H1 (cell line): ENCODE measurements at regions not wholly inside any gene's neighbourhood (a gene's known extent, or its start where the extent isn't known, plus 50 kb on each side); places are given as distances from the start of the nearest gene placed in this dataset.

Source experiments
- CTCF ChIA-PET: fragments of 300-600 bp; sonication (Branson Sonifier 250); formaldehyde crosslinking; loops from one replicate; lab custom pipeline; 2021; ENCODE audit not compliant: partially characterized antibody; lab: Charles Lee
- POLR2A ChIA-PET: fragments of 300-600 bp; sonication (Branson Sonifier 250); formaldehyde crosslinking; loops from one replicate; lab custom pipeline; 2021; ENCODE audit warnings: inconsistent platforms; ENCODE audit not compliant: partially characterized antibody; lab: Charles Lee
- DNase-seq, 2 experiments: peaks; one replicate each; pipeline versions ENCODE4 v3.0.0 to v3.0.0-alpha.2; 2010 to 2022; ENCODE audit warnings: low spot score in 2 of 2, low read depth in 1 of 2, mixed read lengths in 1 of 2
- FAIRE-seq: peaks from 2 replicates; lab custom pipeline; 2011; peaks lifted over from hg19 to GRCh38; lab: Jason Lieb, UNC
- H2AFZ ChIP-seq: 2 replicates; pipeline ENCODE4 v1.8.1; 2012; ENCODE audit warnings: low read length, inconsistent platforms
- H2AK5ac ChIP-seq: 2 replicates; pipeline ENCODE4 v1.6.1; 2013; ENCODE audit warnings: low read depth, low read length
- H2BK120ac ChIP-seq: replicated peaks from 2 replicates; pipeline ENCODE3; 2013; ENCODE audit warnings: low read depth, low read length, inconsistent platforms
- H2BK12ac ChIP-seq: 2 replicates; pipeline ENCODE4 v1.6.1; 2013; ENCODE audit warnings: low read depth, low read length
- H2BK15ac ChIP-seq: 2 replicates; pipeline ENCODE4 v1.6.1; 2013; ENCODE audit warnings: low read length
- H2BK20ac ChIP-seq: 2 replicates; pipeline ENCODE4 v1.6.1; 2013; ENCODE audit warnings: low read length
- H2BK5ac ChIP-seq: 2 replicates; pipeline ENCODE4 v1.6.1; 2013; ENCODE audit warnings: low read depth, low read length
- H3K14ac ChIP-seq: 2 replicates; pipeline ENCODE4 v1.6.1; 2013; ENCODE audit warnings: inconsistent platforms; ENCODE audit not compliant: insufficient read length
- H3K18ac ChIP-seq: 2 replicates; pipeline ENCODE4 v1.6.1; 2013; ENCODE audit warnings: low read length; ENCODE audit errors: extremely low read depth
- H3K23ac ChIP-seq: 2 replicates; pipeline ENCODE4 v1.6.1; 2013; ENCODE audit warnings: inconsistent platforms; ENCODE audit not compliant: insufficient read length
- H3K23me2 ChIP-seq: 2 replicates; pipeline ENCODE4 v1.6.1; 2013; ENCODE audit warnings: low read depth, low read length
- H3K27ac ChIP-seq: 2 replicates; pipeline ENCODE4 v1.6.1; 2011; ENCODE audit warnings: low read depth, low read length, inconsistent platforms
- H3K27me3 ChIP-seq, 4 experiments: replicated peaks in 1 of 4; 1 replicate in 1 of 4; 2 replicates in 3 of 4; pipeline versions ENCODE4 v1.6.1 to v1.8.1; 2011 to 2013; ENCODE audit warnings: low read length in 3 of 4, mild to moderate bottlenecking in 3 of 4, inconsistent platforms in 2 of 4, mixed read lengths in 2 of 4, moderate library complexity in 1 of 4; ENCODE audit not compliant: control insufficient read depth in 3 of 4, insufficient read depth in 3 of 4; ENCODE audit errors: extremely low read depth in 1 of 4
- H3K36me3 ChIP-seq, 4 experiments: 2 replicates each; pipeline versions ENCODE4 v1.6.1 to v1.8.1; 2011 to 2013; ENCODE audit warnings: mild to moderate bottlenecking in 4 of 4, low read length in 3 of 4, moderate library complexity in 2 of 4, control low read depth in 1 of 4, inconsistent platforms in 1 of 4; ENCODE audit not compliant: insufficient read depth in 4 of 4, control insufficient read depth in 2 of 4
- H3K4ac ChIP-seq: replicated peaks from 2 replicates; pipeline ENCODE3; 2013; ENCODE audit warnings: low read length, low read depth, mixed read lengths, inconsistent platforms; ENCODE audit not compliant: insufficient read length
- H3K4me1 ChIP-seq, 4 experiments: replicated peaks in 1 of 4; 1 replicate in 1 of 4; 2 replicates in 3 of 4; pipeline versions ENCODE4 v1.6.1 to v1.8.1; 2011 to 2013; ENCODE audit warnings: low read length in 3 of 4, inconsistent platforms in 2 of 4, mixed read lengths in 1 of 4; ENCODE audit not compliant: insufficient read depth in 4 of 4, control insufficient read depth in 3 of 4
- H3K4me2 ChIP-seq, 2 experiments: 2 replicates each; pipeline versions ENCODE4 v1.6.1 to v1.8.1; 2011 to 2013; ENCODE audit warnings: low read depth in 2 of 2, low read length in 2 of 2, control low read depth in 1 of 2, inconsistent platforms in 1 of 2, mild to moderate bottlenecking in 1 of 2; ENCODE audit not compliant: insufficient read depth in 1 of 2
- H3K4me3 ChIP-seq, 4 experiments: fragments of 200-600, 300-600 bp in 1 of 4; sonication (generic), shearing (Covaris generic), sonication (Bioruptor Twin) in 1 of 4; 2 replicates each; pipeline versions ENCODE4 v1.5.1 to v1.8.1; 2011 to 2016; ENCODE audit warnings: low read length in 4 of 4, low read depth in 3 of 4, control low read depth in 2 of 4, inconsistent platforms in 2 of 4, mild to moderate bottlenecking in 2 of 4, mixed read lengths in 1 of 4, moderate library complexity in 1 of 4; ENCODE audit not compliant: insufficient read depth in 2 of 4; ENCODE audit errors: extremely low read depth in 1 of 4
- H3K56ac ChIP-seq: replicated peaks from 2 replicates; pipeline ENCODE3; 2013; ENCODE audit warnings: low read depth, mild to moderate bottlenecking, mixed read lengths, low read length, inconsistent platforms; ENCODE audit not compliant: insufficient read length
- H3K79me1 ChIP-seq: 2 replicates; pipeline ENCODE4 v1.6.1; 2013; ENCODE audit warnings: low read depth, low read length, control low read depth
- H3K79me2 ChIP-seq, 2 experiments: 2 replicates each; pipeline versions ENCODE4 v1.6.1 to v1.8.1; 2012 to 2013; ENCODE audit warnings: low read length in 2 of 2, mild to moderate bottlenecking in 2 of 2, inconsistent platforms in 1 of 2; ENCODE audit not compliant: insufficient read depth in 2 of 2, control insufficient read depth in 1 of 2
- H3K9ac ChIP-seq, 4 experiments: replicated peaks in 1 of 4; 1 replicate in 1 of 4; 2 replicates in 3 of 4; pipeline versions ENCODE4 v1.6.1 to v1.8.1; 2011 to 2013; ENCODE audit warnings: low read depth in 3 of 4, low read length in 3 of 4, control low read depth in 2 of 4, mild to moderate bottlenecking in 2 of 4, moderate library complexity in 2 of 4, inconsistent platforms in 1 of 4; ENCODE audit errors: extremely low read depth in 1 of 4
- H3K9me3 ChIP-seq, 2 experiments: 2 replicates each; pipeline versions ENCODE4 v1.6.1 to v1.8.1; 2012 to 2013; ENCODE audit warnings: mild to moderate bottlenecking in 2 of 2, moderate library complexity in 2 of 2, control low read depth in 1 of 2, inconsistent platforms in 1 of 2, low read depth in 1 of 2, low read length in 1 of 2, mixed read lengths in 1 of 2; ENCODE audit not compliant: insufficient read depth in 2 of 2
- H4K20me1 ChIP-seq, 2 experiments: replicated peaks in 1 of 2; 2 replicates each; pipeline versions ENCODE3 to v1.8.1; 2011 to 2013; ENCODE audit warnings: inconsistent platforms in 2 of 2, low read length in 2 of 2, mild to moderate bottlenecking in 1 of 2; ENCODE audit not compliant: insufficient read depth in 2 of 2, control insufficient read depth in 1 of 2
- H4K5ac ChIP-seq: 2 replicates; pipeline ENCODE4 v1.6.1; 2013; ENCODE audit warnings: low read length, low read depth, mixed read lengths, inconsistent platforms; ENCODE audit not compliant: insufficient read length
- H4K8ac ChIP-seq: 2 replicates; pipeline ENCODE4 v1.8.0; 2013; ENCODE audit warnings: mild to moderate bottlenecking, moderate library complexity, low read length, inconsistent platforms; ENCODE audit not compliant: insufficient read depth; ENCODE audit errors: extremely low read depth
- H4K91ac ChIP-seq: replicated peaks from 2 replicates; pipeline ENCODE3; 2013; ENCODE audit warnings: low read length, mixed read lengths, inconsistent platforms; ENCODE audit not compliant: insufficient read length
- ASH2L ChIP-seq: fragments of 200-600, 300-600 bp; sonication (generic); IDR thresholded peaks from one replicate; pipeline ENCODE4 v1.7.1; 2017; ENCODE audit warnings: low read length
- BCL11A ChIP-seq, 2 experiments: IDR thresholded peaks; one replicate each; pipeline ENCODE4 v1.6.1; 2011; ENCODE audit warnings: low read depth in 2 of 2, low read length in 2 of 2, mild to moderate bottlenecking in 2 of 2
- CBX5 ChIP-seq: fragments of 300-800, 300-1000 bp; sonication (generic); IDR thresholded peaks from 2 replicates; pipeline ENCODE4 v1.7.1; 2016; ENCODE audit warnings: antibody characterized with exemption, low read length, low read depth
- CBX8 ChIP-seq: fragments of 300-800, 300-1000 bp; sonication (generic); IDR thresholded peaks from 2 replicates; pipeline ENCODE4 v1.7.1; 2016; ENCODE audit warnings: low read depth, low read length, borderline replicate concordance
- CEBPB ChIP-seq: IDR thresholded peaks from 2 replicates; pipeline ENCODE4 v1.6.1; 2012; ENCODE audit warnings: low read depth, low read length
- CHD2 ChIP-seq: IDR thresholded peaks from 2 replicates; pipeline ENCODE4 v1.6.1; 2012; ENCODE audit warnings: low read length, improper control_type of control experiment
- CTBP2 ChIP-seq: IDR thresholded peaks from 2 replicates; pipeline ENCODE4 v1.7.0; 2011; ENCODE audit warnings: borderline replicate concordance, mild to moderate bottlenecking, moderate library complexity, mixed read lengths, low read length; ENCODE audit not compliant: insufficient read depth, insufficient read length
- JUND ChIP-seq: IDR thresholded peaks from 2 replicates; pipeline ENCODE4 v1.6.1; 2011; ENCODE audit warnings: mild to moderate bottlenecking, improper control_type of control experiment, low read length
- MAX ChIP-seq: IDR thresholded peaks from 2 replicates; pipeline ENCODE4 v1.6.1; 2012; ENCODE audit warnings: inconsistent platforms
- RBBP5 ChIP-seq: IDR thresholded peaks from 2 replicates; pipeline ENCODE4 v1.7.1; 2012; ENCODE audit warnings: low read depth, mild to moderate bottlenecking, inconsistent platforms, low read length, moderate library complexity, borderline replicate concordance
- RFX5 ChIP-seq: IDR thresholded peaks from 2 replicates; pipeline ENCODE4 v1.6.1; 2011; ENCODE audit warnings: low read depth, low read length, improper control_type of control experiment, borderline replicate concordance
- USF2 ChIP-seq: IDR thresholded peaks from 2 replicates; pipeline ENCODE4 v1.6.1; 2011; ENCODE audit warnings: low read length, improper control_type of control experiment
- WGBS, 2 experiments: shearing (Covaris generic) in 1 of 2; methylation state at CpG; one replicate each; pipeline versions ENCODE4 v1.1.6 to v1.1.7; 2013 to 2015; ENCODE audit warnings: low lambda C conversion rate in 2 of 2, mixed read lengths in 2 of 2, inconsistent platforms in 1 of 2, low coverage in 1 of 2, missing lambda C conversion rate in 1 of 2; ENCODE audit not compliant: insufficient replicate concordance in 2 of 2, insufficient coverage in 1 of 2, insufficient read length in 1 of 2; ENCODE audit errors: extremely low coverage in 1 of 2, missing lambda C conversion rate in 1 of 2; 5-methylcytosine and 5-hydroxymethylcytosine counted together

GRCh38 chr4:137794764-137795254 lies 262.5 kb upstream of the PCDH18 start:
- H3K56ac ChIP-seq = no peak overlapping the region
- H4K91ac ChIP-seq = no peak overlapping the region
- FAIRE-seq (no peak), DNase-seq (no peak)
- H2BK120ac ChIP-seq = no peak overlapping the region
- H2BK15ac ChIP-seq = no peak overlapping the region
- 90% methylated on average over 6 of the region's 6 CpGs; no CpG with 5 or more reads in 1 of the 2 experiments for WGBS, 2 experiments
- ChIA-PET POLR2A (no interaction called here), CTCF (interaction anchor here (1.7 kb wide), 1 partner anchor 11 kb away, joined by 9 read pairs; no protein-coding TSS in a partner anchor)
- no peak overlapping the region for H3K9ac ChIP-seq
- H3K4me1 ChIP-seq = peaks cover 0 to 2% (median 0%) of the 10 kb centered on the region in 4 experiments; a peak in 3 of 7 replicates
- no peak overlapping the region for H4K5ac ChIP-seq
- no peak overlapping the region for H4K8ac ChIP-seq
- H3K23me2 ChIP-seq = peaks cover 2% of the 10 kb centered on the region; the same call in 1 of the 2 replicates
- H3K27ac ChIP-seq = no peak overlapping the region
- no peak overlapping the region for H3K18ac ChIP-seq
- H3K36me3 ChIP-seq = no peaks in the 10 kb centered on the region
- H3K4ac ChIP-seq = no peak overlapping the region
- H3K79me1 ChIP-seq = no peaks in the 10 kb centered on the region
- TF ChIP-seq CBX8 = no peak
- TF ChIP-seq RBBP5 = no peak
- no peak for TF ChIP-seq ASH2L
- no peak for TF ChIP-seq CHD2
- TF ChIP-seq CEBPB = no peak
- TF ChIP-seq RFX5 = no peak
- TF ChIP-seq BCL11A (IDR thresholded peaks at IDR 0.05; ENCODE audit: low read depth in 2 of 2, low read length in 2 of 2) = no peak
- no peak for TF ChIP-seq CBX5
- TF ChIP-seq JUND = no peak
- no peak for TF ChIP-seq USF2
- no peak for TF ChIP-seq MAX
- TF ChIP-seq CTBP2 = no peak
- H2AFZ ChIP-seq = no peak overlapping the region
- H3K27me3 ChIP-seq = no peaks in the 10 kb centered on the region
- H4K20me1 ChIP-seq = peaks cover 0 to 1% of the 10 kb centered on the region in 2 experiments
- H2AK5ac ChIP-seq = no peak overlapping the region
- H3K4me3 ChIP-seq = no peak overlapping the region
- H3K23ac ChIP-seq = no peak overlapping the region
- no peak overlapping the region for H2BK5ac ChIP-seq
- H2BK12ac ChIP-seq = no peak overlapping the region
- no peak overlapping the region for H2BK20ac ChIP-seq
- no peak overlapping the region for H3K14ac ChIP-seq
- no peaks in the 10 kb centered on the region for H3K9me3 ChIP-seq
- H3K4me2 ChIP-seq = no peak overlapping the region
- no peaks in the 10 kb centered on the region for H3K79me2 ChIP-seq
